GM18909 (cell line): ENCODE measurements at regions not wholly inside any gene's neighbourhood (a gene's known extent, or its start where the extent isn't known, plus 50 kb on each side); places are given as distances from the start of the nearest gene placed in this dataset.
"Not testable (repeated sequence)": the region's sequence is repeated elsewhere in the genome, so short reads cannot be mapped to it uniquely, and the experiment has no call there.

ENCODE experiments used
- ATAC-seq: cut with Tn5 transposase; IDR thresholded peaks from one replicate; pipeline ENCODE4 v1.9.1; 2021; ENCODE audit warnings: mild to moderate bottlenecking; ENCODE audit not compliant: unreplicated experiment, poor library complexity

DNA sequence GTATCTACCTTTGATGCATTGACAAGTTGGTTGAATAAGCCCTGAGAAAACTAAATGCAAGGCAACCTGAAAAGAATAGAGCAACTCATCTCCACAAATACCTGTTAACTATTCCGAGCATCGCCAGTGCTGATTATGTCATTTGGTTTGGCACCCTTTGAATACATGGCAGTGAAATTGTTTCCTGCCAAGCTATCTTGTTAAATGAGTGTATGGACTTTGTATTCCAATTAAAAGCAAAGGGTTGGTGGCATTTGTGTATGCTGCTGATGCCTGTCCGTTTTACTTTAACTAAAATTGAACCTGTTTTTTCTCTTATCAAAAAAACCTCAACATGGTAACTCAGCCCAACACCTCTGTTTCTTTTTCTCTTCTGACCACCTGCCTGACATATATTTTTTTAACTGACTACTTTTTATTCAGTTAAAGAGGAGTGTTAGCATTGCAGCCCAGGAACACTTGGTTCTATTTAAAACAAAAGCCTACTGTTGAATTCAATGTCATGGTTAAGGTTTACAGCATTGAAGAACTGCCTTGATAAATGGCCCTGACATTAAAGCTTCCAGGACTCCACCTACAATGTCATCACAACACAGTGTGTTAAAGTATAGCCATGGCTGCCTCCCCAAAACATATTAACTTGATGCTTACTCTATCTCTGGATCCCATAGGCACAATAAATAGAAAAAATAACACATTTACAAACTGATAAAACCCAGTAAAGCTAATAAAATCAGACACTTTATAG is 838.3 kb upstream of the NOVA1 start:
- no peak for ATAC-seq

- ATAC-seq: no peak
These were observed 886.8 kb upstream of the NOVA1 start for GRCh38 chr14:27484633-27485032.

- no peak for ATAC-seq
These were observed 887.4 kb upstream of the NOVA1 start for GRCh38 chr14:27485193-27485592.

GRCh38 chr14:27506272-27506671 is 908.4 kb upstream of the NOVA1 start:
- no peak for ATAC-seq

- no peak for ATAC-seq
These were observed 930.5 kb upstream of the NOVA1 start for GRCh38 chr14:27528328-27528727.

- ATAC-seq: no peak
These were observed 938.9 kb upstream of the NOVA1 start for GRCh38 chr14:27536748-27537147.

DNA sequence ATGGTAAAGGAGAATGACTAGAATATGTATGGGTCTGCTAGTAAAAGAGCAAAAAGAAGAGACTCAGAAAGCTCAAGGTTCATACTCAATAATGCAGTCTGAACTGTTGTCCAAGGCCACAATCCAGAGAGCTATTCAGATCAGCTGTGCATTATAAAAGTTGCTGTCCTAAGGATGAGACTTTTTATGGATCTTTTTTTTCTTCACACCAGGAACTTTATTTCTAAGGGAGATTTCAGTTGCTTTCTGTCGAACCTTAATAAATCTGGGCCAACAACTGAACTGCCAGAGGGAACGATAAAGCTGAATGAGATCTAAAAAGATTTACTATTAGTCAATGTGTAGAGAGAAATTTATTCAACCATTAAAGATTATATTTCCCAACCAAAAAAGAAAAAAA is 948.3 kb upstream of the NOVA1 start:
- ATAC-seq: no peak

- ATAC-seq: no peak
These were observed 956.0 kb upstream of the NOVA1 start for GRCh38 chr14:27553790-27554189.

GRCh38 chr14:27557445-27557844 is 959.6 kb upstream of the NOVA1 start:
- no peak for ATAC-seq

DNA sequence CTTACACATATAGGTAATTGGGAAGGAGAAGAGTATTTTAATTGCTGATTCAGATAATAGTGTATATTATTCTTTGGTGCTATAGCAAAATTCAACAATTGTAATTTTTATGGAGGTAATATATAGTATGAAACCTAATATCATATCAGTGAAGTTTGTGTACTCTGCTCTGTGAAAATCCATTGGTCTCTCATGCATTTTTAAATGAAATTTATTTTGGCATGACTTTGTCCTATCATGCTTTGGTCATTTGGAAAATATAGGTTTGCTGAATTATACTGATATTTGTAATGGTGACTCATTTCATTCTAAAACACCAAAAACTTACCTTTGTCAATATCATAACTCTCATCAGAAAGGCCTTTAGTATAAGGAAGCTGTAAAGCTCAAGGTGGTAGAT is 962.0 kb upstream of the NOVA1 start:
- no peak for ATAC-seq

GRCh38 chr14:27566843-27567382 is 969.1 kb upstream of the NOVA1 start:
- ATAC-seq: no peak

- no peak for ATAC-seq
These were observed 975.2 kb upstream of the NOVA1 start for GRCh38 chr14:27573018-27573417.

GRCh38 chr14:27587103-27587502 is 989.3 kb upstream of the NOVA1 start:
- no peak for ATAC-seq

DNA sequence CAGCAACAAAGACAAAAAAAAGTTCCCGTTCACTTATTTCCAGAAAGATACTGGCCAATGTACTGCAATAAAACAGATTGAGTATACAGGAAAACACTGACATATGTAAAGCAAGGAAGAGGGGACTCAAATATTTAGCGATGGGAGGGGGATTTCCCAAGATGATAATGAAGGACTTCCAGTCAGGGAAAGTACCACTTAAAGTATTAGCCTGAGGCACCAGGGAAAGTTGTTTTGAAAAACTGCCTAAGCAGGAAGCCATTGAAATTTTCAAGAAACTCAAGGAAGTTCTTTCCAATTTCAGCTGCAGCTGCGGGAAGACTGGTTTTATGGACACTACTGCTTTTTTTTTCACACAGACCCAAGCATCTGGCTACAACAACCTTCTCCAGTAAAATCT is 1007.4 kb upstream of the NOVA1 start:
- ATAC-seq: no peak

- ATAC-seq: no peak
These were observed 1010.5 kb upstream of the NOVA1 start for GRCh38 chr14:27608377-27608776.

- ATAC-seq: no peak
These were observed 1014.3 kb upstream of the NOVA1 start for GRCh38 chr14:27612121-27612520.

DNA sequence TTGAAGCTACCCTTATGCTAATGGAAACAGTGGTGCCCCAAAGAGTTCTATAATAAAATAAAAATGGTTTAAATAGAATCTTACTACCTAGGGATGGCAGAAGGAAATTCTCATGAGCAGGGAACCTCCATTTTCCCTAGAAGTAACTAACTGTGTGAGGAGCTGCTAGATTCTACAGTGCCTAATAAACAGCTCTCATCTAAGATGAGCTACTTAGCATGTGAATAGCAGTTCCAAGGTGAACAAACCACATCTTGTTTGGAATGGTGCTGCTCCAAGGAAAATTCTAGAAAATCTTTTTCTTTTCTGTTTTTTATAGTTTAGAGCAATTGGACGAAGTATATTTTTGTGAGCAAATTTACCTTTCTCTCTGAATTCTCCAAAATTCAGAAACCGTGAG is 1015.3 kb upstream of the NOVA1 start:
- ATAC-seq: no peak

GRCh38 chr14:27623782-27624181 is 1025.9 kb upstream of the NOVA1 start:
- ATAC-seq: no peak

DNA sequence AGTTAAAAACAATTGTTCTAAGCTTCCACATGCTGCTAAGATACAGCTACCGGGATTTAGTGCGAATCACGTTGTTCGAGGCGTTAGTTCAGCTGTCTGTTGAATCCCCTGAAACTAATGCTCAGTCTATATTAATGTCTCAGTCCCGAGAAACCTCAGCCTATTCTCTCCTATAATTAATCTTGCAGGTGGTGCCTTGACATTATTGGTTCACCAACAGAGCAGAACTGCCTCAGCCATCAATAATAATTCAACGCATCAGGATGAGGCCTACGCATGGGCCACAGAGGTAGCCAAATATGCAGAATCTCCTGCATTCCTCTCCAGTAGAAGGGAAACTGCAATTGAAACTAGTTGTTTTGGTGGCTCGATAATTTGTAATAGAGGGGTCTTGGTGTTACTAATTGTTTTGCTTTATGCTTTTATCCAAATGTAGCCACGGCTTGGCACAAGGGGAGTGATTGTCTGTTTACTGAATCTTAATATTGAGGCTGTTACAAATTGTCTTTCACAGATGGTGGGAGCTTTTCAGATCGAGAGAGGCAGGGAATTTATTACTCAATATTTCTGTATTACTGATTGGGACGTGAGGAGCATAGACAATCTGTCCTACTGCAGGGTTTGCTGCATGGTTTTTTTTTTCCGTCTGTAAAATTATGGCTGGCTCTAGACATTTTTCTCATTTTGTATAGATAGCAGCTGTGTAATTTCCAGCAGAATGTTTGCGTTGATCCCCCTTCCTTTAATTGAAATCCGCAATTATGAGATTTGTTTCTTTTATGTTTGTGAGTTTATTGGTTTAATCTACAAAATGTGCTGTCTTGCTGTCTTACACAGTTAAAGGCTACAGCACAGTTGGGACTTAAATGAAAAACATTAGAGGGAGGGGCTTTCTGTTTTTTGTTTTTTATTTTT is 1036.5 kb upstream of the NOVA1 start:
- ATAC-seq: no peak

DNA sequence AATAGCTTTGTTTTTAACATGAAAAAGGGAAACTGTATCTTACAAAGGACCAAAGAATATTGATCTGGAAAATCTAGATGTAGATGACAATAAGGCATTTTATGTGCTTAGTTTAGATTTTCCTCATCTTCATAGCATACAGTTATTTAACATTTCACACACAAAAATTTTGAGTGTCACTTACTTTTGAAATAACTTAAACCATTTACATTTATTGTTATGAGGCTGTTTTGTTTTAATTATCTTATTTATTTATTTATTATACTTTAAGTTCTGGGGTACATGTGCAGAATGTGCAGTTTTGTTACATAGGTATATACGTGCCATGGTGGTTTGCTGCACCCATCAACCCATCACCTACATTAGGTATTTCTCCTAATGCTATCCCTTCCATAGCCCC is 1042.9 kb upstream of the NOVA1 start:
- not testable (repeated sequence) for ATAC-seq

GRCh38 chr14:27642251-27642866 is 1044.5 kb upstream of the NOVA1 start:
- no peak for ATAC-seq
